PC-3 (cell line): ENCODE measurements at regions not wholly inside any gene's neighbourhood (a gene's known extent, or its start where the extent isn't known, plus 50 kb on each side); places are given as distances from the start of the nearest gene placed in this dataset.

Experiments
- EZH2 ChIP-seq: fragments of 300-600 bp; sonication (generic); IDR thresholded peaks from one replicate; pipeline ENCODE4 v1.6.1; 2017; ENCODE audit warnings: antibody characterized with exemption, mild to moderate bottlenecking, low read length; ENCODE audit not compliant: unreplicated experiment
- TF ChIP-seq, protein P1 (sequence below): fragments of 300-600 bp; sonication (generic); conservative IDR thresholded peaks from 2 replicates; pipeline ENCODE4 v1.5.1; 2017; ENCODE audit warnings: antibody characterized with exemption, low read depth, mild to moderate bottlenecking, low read length

DNA sequence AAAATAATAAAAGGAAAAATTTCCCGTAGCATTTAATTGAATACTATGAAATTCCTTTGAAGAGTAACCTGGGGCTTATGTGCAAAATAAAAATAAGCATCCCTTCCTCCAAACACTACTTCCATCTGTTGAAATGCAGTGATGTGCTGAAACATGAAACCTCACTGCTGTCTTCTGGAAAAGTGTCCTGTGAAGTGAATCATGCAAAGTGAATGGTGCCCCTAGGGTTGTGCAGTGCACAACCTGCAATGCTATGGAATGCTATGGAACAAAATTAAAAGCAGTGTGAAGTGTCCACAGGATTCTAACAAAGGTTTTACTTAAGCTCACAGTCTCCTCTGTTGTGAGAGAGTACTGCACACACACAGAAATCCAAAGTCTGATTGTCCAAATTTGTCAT is 480.9 kb downstream of the ETV1 start:
- TF ChIP-seq, protein P1, sequence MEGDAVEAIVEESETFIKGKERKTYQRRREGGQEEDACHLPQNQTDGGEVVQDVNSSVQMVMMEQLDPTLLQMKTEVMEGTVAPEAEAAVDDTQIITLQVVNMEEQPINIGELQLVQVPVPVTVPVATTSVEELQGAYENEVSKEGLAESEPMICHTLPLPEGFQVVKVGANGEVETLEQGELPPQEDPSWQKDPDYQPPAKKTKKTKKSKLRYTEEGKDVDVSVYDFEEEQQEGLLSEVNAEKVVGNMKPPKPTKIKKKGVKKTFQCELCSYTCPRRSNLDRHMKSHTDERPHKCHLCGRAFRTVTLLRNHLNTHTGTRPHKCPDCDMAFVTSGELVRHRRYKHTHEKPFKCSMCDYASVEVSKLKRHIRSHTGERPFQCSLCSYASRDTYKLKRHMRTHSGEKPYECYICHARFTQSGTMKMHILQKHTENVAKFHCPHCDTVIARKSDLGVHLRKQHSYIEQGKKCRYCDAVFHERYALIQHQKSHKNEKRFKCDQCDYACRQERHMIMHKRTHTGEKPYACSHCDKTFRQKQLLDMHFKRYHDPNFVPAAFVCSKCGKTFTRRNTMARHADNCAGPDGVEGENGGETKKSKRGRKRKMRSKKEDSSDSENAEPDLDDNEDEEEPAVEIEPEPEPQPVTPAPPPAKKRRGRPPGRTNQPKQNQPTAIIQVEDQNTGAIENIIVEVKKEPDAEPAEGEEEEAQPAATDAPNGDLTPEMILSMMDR = no peak
- no peak for TF ChIP-seq EZH2
